Ascending aorta (tissue), 2 donors: ENCODE measurements at regions not wholly inside any gene's neighbourhood (a gene's known extent, or its start where the extent isn't known, plus 50 kb on each side); places are given as distances from the start of the nearest gene placed in this dataset.

ENCODE experiments used
- DNase-seq, 2 donors: peaks; one replicate each; pipeline ENCODE4 v3.0.0-alpha.2; 2019; ENCODE audit warnings: low spot score in 2 of 2
- H3K27ac ChIP-seq, 2 donors: fragments of 200-600 bp; sonication (generic); one replicate each; pipeline ENCODE4 v1.5.1; 2016 to 2017; ENCODE audit warnings: mild to moderate bottlenecking in 1 of 2
- H3K27me3 ChIP-seq: fragments of 200-600 bp; sonication (generic); one replicate; pipeline ENCODE4 v1.5.1; 2017
- H3K36me3 ChIP-seq, 2 donors: fragments of 200-600 bp; sonication (generic); one replicate each; pipeline ENCODE4 v1.5.1; 2016
- H3K4me1 ChIP-seq, 2 donors: fragments of 200-600 bp; sonication (generic); one replicate each; pipeline ENCODE4 v1.5.1; 2016 to 2017; ENCODE audit warnings: mild to moderate bottlenecking in 1 of 2
- H3K4me3 ChIP-seq, 2 donors: fragments of 200-600 bp; sonication (generic); one replicate each; pipeline ENCODE4 v1.5.1; 2016 to 2017; ENCODE audit warnings: mild to moderate bottlenecking in 1 of 2
- H3K9me3 ChIP-seq, 2 donors: fragments of 200-600 bp; sonication (generic); one replicate each; pipeline ENCODE4 v1.5.1; 2016
- intact Hi-C: fragments of 100-400 bp; cut with DNase I; formaldehyde crosslinking; loops from one replicate; pipeline ENCODE4 v1.15.1; 2023
- TF ChIP-seq, protein P1 (sequence below), 3 experiments: fragments of 200-600 bp in 2 of 3; fragments of 450-650 bp in 1 of 3; sonication (generic) in 2 of 3; IDR thresholded peaks; one replicate each; pipeline ENCODE4 v1.5.1; 2016 to 2019; ENCODE audit warnings: antibody characterized with exemption in 3 of 3, mild to moderate bottlenecking in 1 of 3, moderate library complexity in 1 of 3

DNA sequence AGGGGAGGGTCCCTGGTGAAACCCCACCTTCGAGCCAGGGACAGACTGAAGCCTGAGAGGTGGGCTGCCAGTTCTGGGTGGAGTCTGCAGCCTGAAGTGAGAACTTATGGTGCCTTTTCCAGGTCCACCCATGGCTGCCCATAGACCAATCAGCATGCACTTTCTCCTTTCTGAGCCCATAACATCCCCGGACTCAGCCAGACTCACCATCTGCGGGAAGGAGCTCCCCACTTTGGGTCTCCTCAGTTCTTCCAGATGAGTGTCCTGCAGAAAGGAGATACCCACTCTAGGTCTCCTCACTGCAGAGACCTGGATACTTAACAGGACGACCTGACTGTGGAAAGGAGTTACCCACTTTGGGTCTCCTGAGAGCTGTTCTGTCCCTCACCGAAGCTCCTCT lies 1673.4 kb upstream of the TMEFF2 start:
- intact Hi-C loops: no loop called here

DNA sequence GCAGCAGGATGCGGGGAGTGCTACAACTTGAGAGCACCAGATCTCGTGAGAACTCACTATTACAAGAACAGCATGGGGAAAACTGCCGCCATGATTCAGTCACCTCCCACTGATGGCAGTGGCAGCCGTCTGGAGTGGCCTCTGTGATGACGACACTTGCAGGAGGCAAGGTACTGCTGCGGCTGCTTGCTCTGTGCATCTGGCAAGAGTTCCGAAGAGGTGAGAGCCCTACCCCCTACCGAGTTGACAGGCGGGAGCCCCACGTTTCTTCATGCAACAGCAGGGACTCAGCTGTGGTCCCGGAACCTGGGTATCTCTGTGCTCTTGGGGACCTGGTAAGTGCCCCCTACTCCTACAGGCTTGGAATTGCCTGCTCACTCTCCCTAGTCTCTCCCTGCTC lies 1672.7 kb upstream of the TMEFF2 start:
- no peaks in the 10 kb centered on the region for H3K36me3 ChIP-seq
- H3K27ac ChIP-seq: no peak overlapping the region
- intact Hi-C loops: no loop called here
- no peak overlapping the region for H3K4me3 ChIP-seq
- DNase-seq: no peak
- no peaks in the 10 kb centered on the region for H3K27me3 ChIP-seq
- no peaks in the 10 kb centered on the region for H3K9me3 ChIP-seq
- TF ChIP-seq, protein P1, sequence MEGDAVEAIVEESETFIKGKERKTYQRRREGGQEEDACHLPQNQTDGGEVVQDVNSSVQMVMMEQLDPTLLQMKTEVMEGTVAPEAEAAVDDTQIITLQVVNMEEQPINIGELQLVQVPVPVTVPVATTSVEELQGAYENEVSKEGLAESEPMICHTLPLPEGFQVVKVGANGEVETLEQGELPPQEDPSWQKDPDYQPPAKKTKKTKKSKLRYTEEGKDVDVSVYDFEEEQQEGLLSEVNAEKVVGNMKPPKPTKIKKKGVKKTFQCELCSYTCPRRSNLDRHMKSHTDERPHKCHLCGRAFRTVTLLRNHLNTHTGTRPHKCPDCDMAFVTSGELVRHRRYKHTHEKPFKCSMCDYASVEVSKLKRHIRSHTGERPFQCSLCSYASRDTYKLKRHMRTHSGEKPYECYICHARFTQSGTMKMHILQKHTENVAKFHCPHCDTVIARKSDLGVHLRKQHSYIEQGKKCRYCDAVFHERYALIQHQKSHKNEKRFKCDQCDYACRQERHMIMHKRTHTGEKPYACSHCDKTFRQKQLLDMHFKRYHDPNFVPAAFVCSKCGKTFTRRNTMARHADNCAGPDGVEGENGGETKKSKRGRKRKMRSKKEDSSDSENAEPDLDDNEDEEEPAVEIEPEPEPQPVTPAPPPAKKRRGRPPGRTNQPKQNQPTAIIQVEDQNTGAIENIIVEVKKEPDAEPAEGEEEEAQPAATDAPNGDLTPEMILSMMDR (IDR thresholded peaks at IDR 0.05): no peak
- H3K4me1 ChIP-seq: no peaks in the 10 kb centered on the region

More for the DNA sequence above, 1673.4 kb upstream of the TMEFF2 start:
- Histone ChIP-seq H3K4me3 (no peak overlapping the region), H3K4me1 (no peaks in the 10 kb centered on the region), H3K27ac (no peak overlapping the region), H3K27me3 (no peaks in the 10 kb centered on the region), H3K9me3 (no peaks in the 10 kb centered on the region), H3K36me3 (no peaks in the 10 kb centered on the region)
- TF ChIP-seq, protein P1 (IDR thresholded peaks at IDR 0.05): no peak
- no peak for DNase-seq

DNA sequence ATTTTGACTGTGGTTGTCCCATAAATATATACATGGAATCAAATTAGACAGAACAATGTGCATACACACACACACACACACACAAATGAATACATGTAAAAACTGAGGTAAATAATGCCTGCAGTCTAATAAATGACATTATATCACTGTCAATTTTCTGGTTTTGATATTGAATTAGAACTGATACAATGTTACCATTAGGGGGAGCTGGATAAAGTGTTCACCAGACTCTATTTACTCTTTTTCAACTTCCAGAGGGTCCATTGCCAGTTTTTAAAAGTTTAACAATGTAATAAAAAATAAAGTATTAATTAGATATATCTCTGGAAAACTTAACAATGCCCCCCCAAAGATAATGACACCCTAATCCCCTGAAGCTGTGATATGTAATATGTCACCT lies 1666.8 kb upstream of the TMEFF2 start:
- H3K36me3 ChIP-seq: no peaks in the 10 kb centered on the region
- TF ChIP-seq, protein P1 (IDR thresholded peaks at IDR 0.05): no peak
- no peak overlapping the region for H3K27ac ChIP-seq
- no peaks in the 10 kb centered on the region for H3K9me3 ChIP-seq
- H3K4me3 ChIP-seq: no peak overlapping the region
- H3K4me1 ChIP-seq: no peaks in the 10 kb centered on the region
- DNase-seq: no peak
- H3K27me3 ChIP-seq: no peaks in the 10 kb centered on the region
- intact Hi-C loops: no loop called here

DNA sequence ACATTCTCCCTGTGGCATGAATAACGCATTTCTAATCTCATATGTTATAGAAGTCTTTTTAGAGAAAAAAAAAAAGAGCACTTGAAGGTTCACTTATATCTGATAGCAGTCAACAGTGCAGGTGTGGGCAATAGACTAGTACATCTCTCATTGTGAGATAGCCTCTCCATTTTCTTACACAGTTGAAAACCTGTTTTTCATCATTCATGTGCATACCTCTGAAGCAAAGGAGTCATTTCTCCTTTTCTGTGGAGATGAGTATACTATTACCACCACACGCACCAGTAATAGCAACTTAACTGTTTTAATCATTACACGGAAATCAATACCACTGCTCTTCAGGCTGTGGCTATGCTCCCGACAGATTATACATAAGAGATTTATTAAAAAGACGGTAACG lies 1653.3 kb upstream of the TMEFF2 start:
- Histone ChIP-seq H3K4me3 (no peak overlapping the region), H3K9me3 (no peaks in the 10 kb centered on the region), H3K4me1 (no peaks in the 10 kb centered on the region), H3K27ac (no peak overlapping the region), H3K27me3 (no peaks in the 10 kb centered on the region), H3K36me3 (no peaks in the 10 kb centered on the region)
- TF ChIP-seq, protein P1 (IDR thresholded peaks at IDR 0.05): no peak
- no peak for DNase-seq
- intact Hi-C loops: no loop called here

DNA sequence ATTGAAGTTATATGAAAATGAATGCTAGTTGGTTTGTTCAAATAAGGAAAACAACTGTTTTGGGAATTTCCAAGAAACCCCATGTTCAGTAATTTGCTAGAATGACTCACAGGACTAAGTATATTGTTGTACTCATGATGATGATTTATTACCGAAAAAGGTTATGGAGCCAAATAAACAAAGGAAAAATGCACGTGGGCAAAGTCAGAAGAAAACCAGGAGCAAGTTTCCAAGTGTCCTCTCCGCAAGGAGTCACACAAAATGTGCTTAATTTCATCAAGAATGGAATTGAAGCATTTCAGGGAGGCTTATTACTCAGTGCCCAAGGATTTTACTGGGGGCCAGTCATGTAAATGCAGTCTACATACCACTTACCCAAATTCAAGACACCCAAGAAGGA lies 1652.4 kb upstream of the TMEFF2 start:
- no peak for DNase-seq
- Histone ChIP-seq H3K4me1 (no peaks in the 10 kb centered on the region), H3K27ac (no peak overlapping the region), H3K9me3 (no peaks in the 10 kb centered on the region), H3K36me3 (no peaks in the 10 kb centered on the region), H3K27me3 (no peaks in the 10 kb centered on the region), H3K4me3 (no peak overlapping the region)
- TF ChIP-seq, protein P1 (IDR thresholded peaks at IDR 0.05): no peak
- intact Hi-C loops: no loop called here

DNA sequence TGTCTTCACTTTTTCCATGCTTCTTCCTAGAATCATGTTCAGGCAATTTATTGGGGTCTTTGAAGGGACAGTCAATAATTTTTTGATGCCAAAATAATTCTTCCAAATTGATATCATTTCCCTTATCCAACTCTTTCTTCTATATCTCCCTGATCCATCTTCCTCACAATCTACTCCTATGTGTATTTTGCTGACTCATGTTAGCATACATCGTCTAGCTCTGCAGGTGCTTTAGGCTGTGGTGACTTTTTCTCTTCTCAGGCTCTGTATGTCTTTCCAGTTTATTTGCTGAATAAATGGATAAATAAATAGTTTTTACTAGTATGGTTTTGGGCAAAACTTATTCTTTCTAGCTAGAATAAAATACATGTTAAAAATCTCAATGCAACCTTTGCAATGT lies 1650.9 kb upstream of the TMEFF2 start:
- Histone ChIP-seq H3K4me1 (no peaks in the 10 kb centered on the region), H3K9me3 (no peaks in the 10 kb centered on the region), H3K36me3 (no peaks in the 10 kb centered on the region), H3K27ac (no peak overlapping the region), H3K4me3 (no peak overlapping the region), H3K27me3 (no peaks in the 10 kb centered on the region)
- no peak for DNase-seq
- TF ChIP-seq, protein P1 (IDR thresholded peaks at IDR 0.05): no peak
- intact Hi-C loops: no loop called here
